ENCODE measurements at regions not wholly inside any gene's neighbourhood (a gene's known extent, or its start where the extent isn't known, plus 50 kb on each side); places are given as distances from the start of the nearest gene placed in this dataset.

DNA sequence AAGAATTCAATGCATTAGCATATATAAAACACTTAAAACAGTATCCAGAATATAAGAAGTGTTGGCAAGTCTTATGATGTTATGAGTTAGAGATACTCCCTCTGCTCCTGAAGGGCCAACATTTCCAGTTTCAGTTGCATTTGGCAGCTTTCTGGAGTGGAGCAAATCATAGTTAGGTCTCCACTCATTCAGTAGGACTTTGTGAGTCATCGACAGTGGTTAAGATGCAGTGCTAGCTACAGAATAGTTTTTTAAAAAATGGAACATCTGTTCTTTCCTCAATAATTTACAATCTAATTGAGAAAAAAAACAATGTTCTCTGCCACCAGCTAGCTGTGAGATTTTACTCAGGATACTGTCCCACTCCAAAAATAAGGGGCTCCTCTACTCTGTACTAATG lies 389.1 kb downstream of the HLX start:
- no peaks in the 10 kb centered on the region for H3K9me2 ChIP-seq (ENCODE audit: insufficient read depth, low read length)
- H3K27ac ChIP-seq (ENCODE audit: low read length): no peak overlapping the region
- no peak overlapping the region for H2AFZ ChIP-seq (ENCODE audit: low read depth, low read length)
- H3K36me3 ChIP-seq (ENCODE audit: insufficient read depth, low read length): no peaks in the 10 kb centered on the region
- no peaks in the 10 kb centered on the region for H3F3A ChIP-seq (ENCODE audit: insufficient read depth, low read length, poor library complexity, severe bottlenecking)
- no peak overlapping the region for H3K9ac ChIP-seq (ENCODE audit: low read length)
- H3K9me3 ChIP-seq (ENCODE audit: low read length): no peaks in the 10 kb centered on the region
- no peak overlapping the region for H3K4me2 ChIP-seq (ENCODE audit: low read length)
- no peaks in the 10 kb centered on the region for H3K27me3 ChIP-seq (ENCODE audit: insufficient read depth, low read depth, low read length)
- H4K20me1 ChIP-seq (ENCODE audit: insufficient read depth): no peaks in the 10 kb centered on the region
- no peak overlapping the region for H3K4me3 ChIP-seq (ENCODE audit: low read length)
- no peak for TF ChIP-seq EP300 (conservative IDR thresholded peaks at IDR 0.05; ENCODE audit: poor library complexity, severe bottlenecking)
- TF ChIP-seq MXI1 (conservative IDR thresholded peaks at IDR 0.05; ENCODE audit: poor library complexity, severe bottlenecking): no peak
- TF ChIP-seq TAF1 (IDR thresholded peaks at IDR 0.05; ENCODE audit: low read depth): no peak
- TF ChIP-seq RAD21 (conservative IDR thresholded peaks at IDR 0.05): no peak
- TF ChIP-seq, protein P1, sequence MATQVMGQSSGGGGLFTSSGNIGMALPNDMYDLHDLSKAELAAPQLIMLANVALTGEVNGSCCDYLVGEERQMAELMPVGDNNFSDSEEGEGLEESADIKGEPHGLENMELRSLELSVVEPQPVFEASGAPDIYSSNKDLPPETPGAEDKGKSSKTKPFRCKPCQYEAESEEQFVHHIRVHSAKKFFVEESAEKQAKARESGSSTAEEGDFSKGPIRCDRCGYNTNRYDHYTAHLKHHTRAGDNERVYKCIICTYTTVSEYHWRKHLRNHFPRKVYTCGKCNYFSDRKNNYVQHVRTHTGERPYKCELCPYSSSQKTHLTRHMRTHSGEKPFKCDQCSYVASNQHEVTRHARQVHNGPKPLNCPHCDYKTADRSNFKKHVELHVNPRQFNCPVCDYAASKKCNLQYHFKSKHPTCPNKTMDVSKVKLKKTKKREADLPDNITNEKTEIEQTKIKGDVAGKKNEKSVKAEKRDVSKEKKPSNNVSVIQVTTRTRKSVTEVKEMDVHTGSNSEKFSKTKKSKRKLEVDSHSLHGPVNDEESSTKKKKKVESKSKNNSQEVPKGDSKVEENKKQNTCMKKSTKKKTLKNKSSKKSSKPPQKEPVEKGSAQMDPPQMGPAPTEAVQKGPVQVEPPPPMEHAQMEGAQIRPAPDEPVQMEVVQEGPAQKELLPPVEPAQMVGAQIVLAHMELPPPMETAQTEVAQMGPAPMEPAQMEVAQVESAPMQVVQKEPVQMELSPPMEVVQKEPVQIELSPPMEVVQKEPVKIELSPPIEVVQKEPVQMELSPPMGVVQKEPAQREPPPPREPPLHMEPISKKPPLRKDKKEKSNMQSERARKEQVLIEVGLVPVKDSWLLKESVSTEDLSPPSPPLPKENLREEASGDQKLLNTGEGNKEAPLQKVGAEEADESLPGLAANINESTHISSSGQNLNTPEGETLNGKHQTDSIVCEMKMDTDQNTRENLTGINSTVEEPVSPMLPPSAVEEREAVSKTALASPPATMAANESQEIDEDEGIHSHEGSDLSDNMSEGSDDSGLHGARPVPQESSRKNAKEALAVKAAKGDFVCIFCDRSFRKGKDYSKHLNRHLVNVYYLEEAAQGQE (IDR thresholded peaks at IDR 0.05; ENCODE audit: borderline replicate concordance): no peak
- no peaks in the 10 kb centered on the region for H3K79me2 ChIP-seq (replicated peaks; ENCODE audit: insufficient read depth, low read length)

DNA sequence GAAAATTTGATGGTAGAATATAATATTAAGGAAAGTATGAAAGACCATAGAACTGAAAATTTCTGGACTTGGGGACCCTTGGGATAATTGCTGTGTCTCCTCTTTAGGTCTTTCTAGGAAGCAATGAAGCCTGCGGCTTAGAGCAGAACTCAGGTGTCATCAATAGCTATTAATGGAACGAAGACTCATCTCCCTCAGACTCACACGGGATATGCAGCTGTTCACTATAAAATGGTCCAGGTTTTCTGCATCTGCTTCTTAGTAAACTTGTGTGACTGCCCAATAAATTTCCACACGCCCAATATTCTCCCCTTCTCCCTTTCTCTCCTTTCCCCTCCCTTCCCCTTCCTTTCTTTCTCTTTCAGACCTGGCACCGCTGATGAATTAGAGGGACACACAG lies 392.5 kb downstream of the HLX start:
- no peak overlapping the region for H2AFZ ChIP-seq (ENCODE audit: low read depth, low read length)

More for the DNA sequence above, 392.5 kb downstream of the HLX start:
- Histone ChIP-seq H3K4me2 (ENCODE audit: low read length) (no peak overlapping the region), H3F3A (ENCODE audit: insufficient read depth, low read length, poor library complexity, severe bottlenecking) (no peaks in the 10 kb centered on the region), H3K4me3 (ENCODE audit: low read length) (no peak overlapping the region), H3K79me2 (replicated peaks; ENCODE audit: insufficient read depth, low read length) (no peaks in the 10 kb centered on the region), H3K9me3 (ENCODE audit: low read length) (no peaks in the 10 kb centered on the region), H4K20me1 (ENCODE audit: insufficient read depth) (no peaks in the 10 kb centered on the region), H3K36me3 (ENCODE audit: insufficient read depth, low read length) (no peaks in the 10 kb centered on the region), H3K9me2 (ENCODE audit: insufficient read depth, low read length) (no peaks in the 10 kb centered on the region), H3K27ac (ENCODE audit: low read length) (no peak overlapping the region), H3K9ac (ENCODE audit: low read length) (no peak overlapping the region), H3K27me3 (ENCODE audit: insufficient read depth, low read depth, low read length) (no peaks in the 10 kb centered on the region)
- no peak for TF ChIP-seq EP300 (conservative IDR thresholded peaks at IDR 0.05; ENCODE audit: poor library complexity, severe bottlenecking)
- no peak for TF ChIP-seq POLR2AphosphoS5 (IDR thresholded peaks at IDR 0.05)
- TF ChIP-seq EZH2 (IDR thresholded peaks at IDR 0.05; ENCODE audit: borderline replicate concordance, insufficient read depth, low read length, poor library complexity, severe bottlenecking): no peak
- no peak for TF ChIP-seq SMC3 (conservative IDR thresholded peaks at IDR 0.05; ENCODE audit: poor library complexity)
- TF ChIP-seq RAD21 (conservative IDR thresholded peaks at IDR 0.05): no peak
- TF ChIP-seq MXI1 (conservative IDR thresholded peaks at IDR 0.05; ENCODE audit: poor library complexity, severe bottlenecking): no peak
- TF ChIP-seq, protein P2, sequence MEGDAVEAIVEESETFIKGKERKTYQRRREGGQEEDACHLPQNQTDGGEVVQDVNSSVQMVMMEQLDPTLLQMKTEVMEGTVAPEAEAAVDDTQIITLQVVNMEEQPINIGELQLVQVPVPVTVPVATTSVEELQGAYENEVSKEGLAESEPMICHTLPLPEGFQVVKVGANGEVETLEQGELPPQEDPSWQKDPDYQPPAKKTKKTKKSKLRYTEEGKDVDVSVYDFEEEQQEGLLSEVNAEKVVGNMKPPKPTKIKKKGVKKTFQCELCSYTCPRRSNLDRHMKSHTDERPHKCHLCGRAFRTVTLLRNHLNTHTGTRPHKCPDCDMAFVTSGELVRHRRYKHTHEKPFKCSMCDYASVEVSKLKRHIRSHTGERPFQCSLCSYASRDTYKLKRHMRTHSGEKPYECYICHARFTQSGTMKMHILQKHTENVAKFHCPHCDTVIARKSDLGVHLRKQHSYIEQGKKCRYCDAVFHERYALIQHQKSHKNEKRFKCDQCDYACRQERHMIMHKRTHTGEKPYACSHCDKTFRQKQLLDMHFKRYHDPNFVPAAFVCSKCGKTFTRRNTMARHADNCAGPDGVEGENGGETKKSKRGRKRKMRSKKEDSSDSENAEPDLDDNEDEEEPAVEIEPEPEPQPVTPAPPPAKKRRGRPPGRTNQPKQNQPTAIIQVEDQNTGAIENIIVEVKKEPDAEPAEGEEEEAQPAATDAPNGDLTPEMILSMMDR (IDR thresholded peaks at IDR 0.05; ENCODE audit: poor library complexity, severe bottlenecking): no peak
- TF ChIP-seq TAF1 (IDR thresholded peaks at IDR 0.05; ENCODE audit: low read depth): no peak
- TF ChIP-seq, protein P1 (IDR thresholded peaks at IDR 0.05; ENCODE audit: borderline replicate concordance): no peak
